Middle frontal gyrus (tissue), 1 donor: ENCODE measurements at regions not wholly inside any gene's neighbourhood (a gene's known extent, or its start where the extent isn't known, plus 50 kb on each side); places are given as distances from the start of the nearest gene placed in this dataset.
"Not testable (repeated sequence)": the region's sequence is repeated elsewhere in the genome, so short reads cannot be mapped to it uniquely, and the experiment has no call there.

Source experiments
- DNase-seq: peaks from one replicate; pipeline ENCODE4 v3.0.0-alpha.2; 2015; ENCODE audit warnings: low spot score; ENCODE audit errors: extremely low spot score

DNA sequence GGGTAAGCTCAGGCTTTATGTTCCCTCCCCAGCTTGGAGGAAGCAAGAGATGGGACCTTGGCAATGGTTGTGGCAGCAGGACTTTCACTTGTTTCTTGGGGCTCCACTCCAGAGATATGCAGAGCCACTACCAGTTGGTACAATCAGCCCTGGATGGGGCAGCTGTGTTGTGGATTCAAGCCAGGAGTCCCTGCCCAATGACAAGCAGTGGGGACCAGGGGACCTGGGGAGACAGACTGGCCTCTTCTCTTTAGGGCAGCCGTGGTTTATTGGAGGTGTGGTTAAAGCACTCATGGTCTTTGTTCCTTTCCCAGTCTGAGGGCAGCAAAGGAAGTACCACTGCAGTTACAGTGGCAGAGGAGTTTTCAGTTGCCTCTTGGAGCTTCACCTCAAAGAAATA, 856.1 kb downstream of the TTLL7 start:
- not testable (repeated sequence) for DNase-seq

DNA sequence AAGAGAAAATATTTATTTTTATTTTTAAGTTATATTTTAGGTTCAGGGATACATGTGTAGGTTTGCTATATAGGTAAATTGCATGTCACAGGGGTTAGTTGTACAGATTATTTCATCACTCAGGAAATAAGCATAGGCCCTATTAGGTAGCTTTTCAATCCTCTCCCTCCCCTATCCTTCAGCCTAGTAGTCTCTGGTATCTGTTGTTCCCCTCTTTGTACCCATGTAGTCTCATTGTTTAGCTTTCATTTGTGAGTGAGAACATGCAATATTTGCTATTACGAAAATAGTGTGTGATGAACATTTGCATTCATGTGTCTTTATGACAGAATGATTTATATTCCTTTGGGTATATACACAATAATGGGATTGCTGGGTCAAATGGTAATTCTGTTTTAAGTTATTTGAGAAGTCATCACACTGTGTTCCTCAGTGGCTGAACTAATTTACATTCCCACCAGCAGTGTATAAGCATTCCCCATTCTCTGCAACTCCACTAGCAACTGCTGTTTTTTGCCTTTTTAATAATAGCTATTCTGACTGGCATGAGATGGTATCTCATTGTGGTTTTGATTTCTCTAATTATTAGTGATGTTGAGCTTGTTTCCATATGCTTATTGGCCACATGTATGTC, 863.3 kb downstream of the TTLL7 start:
- not testable (repeated sequence) for DNase-seq

DNA sequence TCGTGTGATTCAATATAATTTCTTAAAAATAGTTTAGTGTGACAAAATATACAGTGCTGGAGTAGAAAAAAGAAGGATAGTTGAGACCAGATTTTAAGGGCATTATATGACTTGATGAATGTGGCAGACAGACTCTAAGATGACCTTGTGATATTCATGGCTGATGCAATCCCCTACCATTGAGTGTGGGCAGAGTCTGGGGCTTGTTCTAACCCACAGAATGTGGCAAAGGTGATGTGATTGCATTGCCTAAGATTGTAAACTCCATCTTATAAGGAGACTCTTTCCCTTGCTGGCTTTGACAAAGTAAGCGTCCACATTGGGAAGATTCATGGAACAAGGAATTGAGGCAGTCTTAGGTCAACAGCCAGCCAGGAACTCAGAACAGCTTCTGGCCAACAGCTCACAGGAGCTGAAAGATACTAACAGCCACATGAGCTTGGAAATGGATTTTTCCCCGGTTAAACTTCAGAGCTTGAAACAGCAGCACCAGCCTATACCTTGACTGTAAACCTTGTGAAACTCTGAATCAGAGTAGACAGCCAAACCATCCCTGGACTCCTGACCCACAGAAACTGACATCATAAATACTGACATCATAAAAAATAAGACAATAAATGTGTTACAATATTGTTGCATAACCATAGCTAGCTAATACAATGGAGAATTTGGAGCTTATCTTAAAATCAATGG, 864.5 kb downstream of the TTLL7 start:
- DNase-seq = not testable (repeated sequence)

DNA sequence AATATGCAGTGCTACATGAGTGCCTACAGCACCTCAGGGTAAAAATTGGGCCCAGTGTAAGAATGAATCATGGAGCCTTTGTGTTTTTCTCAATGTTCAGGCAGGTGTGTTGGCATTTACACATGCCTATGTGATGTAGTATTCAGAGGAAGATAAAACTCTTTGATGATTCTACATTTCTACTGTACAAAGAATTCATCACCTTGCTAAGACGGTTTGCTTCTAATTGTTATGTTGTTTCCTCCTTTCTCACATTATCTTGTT, 867.3 kb downstream of the TTLL7 start:
- no peak for DNase-seq

DNA sequence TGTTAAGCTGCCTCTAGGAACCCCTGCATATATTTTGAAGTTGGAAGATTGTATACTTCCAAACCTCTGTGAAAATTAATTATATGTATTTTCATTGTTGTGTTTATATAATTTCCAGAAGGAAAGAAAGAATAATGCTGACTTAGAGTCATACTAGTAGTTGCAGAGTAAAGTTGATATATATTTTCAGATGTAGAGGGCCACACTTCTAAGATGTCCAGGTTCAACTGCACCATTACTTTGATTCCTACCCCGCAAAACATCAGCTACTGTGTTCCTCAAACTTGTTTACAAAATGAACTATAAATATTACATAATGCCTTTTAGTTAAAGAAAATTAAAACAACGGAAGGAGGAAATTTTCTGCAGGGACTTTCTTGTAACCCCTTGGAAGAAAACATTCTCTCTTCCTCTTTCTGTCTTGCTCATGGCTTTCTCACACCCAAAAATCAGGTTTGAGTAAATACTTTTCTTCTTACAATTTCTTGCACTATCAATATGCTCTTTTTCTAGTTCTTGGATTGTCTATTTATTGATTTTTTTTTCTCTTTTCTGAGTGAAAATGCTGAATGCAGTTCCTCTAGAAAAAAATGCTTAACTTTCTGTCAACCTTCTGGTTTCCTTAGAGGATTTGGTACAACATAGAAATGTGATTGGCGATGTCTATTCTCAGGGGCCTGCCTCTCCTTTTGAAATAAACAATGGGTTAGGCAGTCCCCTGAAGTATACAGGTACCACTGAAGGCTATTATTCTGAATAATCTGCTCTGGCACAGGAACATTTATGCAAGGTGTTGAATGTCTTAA, 867.8 kb downstream of the TTLL7 start:
- DNase-seq = no peak

DNA sequence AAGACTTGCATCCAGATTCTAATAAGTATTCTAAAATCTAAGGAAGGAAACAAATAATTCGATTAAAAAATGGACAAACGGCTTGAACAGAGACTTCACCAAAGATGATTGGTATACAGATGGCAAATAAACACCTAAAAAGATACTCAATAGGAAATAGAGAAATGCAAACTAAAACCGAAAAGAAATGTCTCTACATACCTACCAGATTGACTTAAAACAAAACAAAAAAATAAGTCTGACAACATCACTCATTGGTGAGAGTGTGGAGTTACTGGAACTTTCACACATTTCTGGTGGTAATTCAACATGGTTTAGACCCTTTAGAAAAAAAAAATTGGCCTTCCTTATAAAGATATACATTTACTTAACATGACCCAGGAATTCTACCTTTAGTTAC, 869.8 kb downstream of the TTLL7 start:
- no peak for DNase-seq

DNA sequence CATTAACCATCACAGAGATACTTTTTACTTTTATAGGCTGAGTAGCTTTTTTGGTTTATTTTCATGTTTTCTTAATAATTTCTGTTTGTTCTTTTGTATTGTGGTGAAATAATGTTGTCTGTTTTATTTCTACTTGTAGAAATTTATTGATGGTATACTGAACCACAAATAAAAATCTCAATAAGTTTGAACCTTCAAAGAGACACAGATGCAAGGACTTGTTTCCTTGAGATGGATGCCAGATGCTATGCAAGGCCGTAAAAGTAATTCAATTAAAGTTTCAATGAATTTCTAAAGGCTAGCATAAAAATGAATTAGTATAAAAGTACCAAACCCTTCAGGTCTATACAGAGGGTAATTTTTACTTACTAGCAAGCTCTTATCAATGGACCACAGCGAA, 873.5 kb downstream of the TTLL7 start:
- DNase-seq = no peak

DNA sequence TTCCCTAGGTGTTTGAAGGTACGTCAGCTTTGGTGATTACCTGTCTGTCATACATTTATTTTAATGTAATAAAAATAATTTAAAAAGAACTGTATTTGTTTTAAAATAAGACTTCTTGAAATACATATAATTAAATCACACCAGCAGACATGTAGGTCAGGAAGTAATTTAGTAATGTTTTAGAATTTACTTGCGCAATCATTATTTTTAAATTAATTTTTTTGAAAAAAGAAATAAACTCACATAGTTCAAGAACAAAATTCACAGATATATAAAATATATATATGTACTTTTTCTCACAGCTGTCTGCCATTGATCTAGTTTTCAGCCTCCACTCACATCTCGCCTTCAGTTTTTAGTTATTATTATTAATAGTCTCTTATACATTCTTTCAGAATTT, 875.9 kb downstream of the TTLL7 start:
- DNase-seq = no peak

DNA sequence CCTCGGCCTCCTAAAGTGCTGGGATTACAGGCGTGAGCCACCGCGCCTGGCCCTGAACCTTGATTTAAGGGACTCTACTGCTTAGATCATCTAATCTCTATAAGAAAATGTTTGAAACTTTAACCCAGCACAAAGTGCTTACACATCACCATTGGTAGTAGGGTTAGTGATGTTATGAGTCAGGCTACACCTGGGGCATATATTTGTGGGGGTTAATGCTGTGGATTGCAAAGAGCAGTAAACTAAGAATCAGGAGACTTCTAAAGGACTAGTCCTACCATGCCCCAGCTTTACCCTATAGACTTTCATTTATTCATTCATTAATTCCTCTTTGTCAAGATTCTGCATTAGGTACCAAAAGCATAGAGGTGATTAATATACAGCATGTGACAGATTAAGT, 880.5 kb downstream of the TTLL7 start:
- DNase-seq = no peak

DNA sequence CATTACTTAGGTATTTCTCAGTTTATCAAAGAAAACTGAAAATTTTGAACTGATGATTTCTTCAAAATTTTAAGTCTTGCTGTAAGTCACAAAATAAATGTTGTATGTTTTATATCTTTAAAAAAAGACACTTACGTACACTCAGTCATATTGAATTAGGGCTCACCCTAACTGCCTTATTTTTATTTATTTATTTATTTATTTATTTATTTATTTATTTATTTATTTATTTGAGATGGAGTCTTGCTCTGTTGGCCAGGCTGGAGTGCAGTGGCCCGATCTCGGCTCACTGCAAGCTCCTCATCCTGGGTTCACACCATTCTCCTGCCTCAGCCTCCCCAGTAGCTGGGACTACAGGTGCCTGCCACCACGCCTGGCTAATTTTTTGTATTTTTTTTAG, 881.9 kb downstream of the TTLL7 start:
- not testable (repeated sequence) for DNase-seq

DNA sequence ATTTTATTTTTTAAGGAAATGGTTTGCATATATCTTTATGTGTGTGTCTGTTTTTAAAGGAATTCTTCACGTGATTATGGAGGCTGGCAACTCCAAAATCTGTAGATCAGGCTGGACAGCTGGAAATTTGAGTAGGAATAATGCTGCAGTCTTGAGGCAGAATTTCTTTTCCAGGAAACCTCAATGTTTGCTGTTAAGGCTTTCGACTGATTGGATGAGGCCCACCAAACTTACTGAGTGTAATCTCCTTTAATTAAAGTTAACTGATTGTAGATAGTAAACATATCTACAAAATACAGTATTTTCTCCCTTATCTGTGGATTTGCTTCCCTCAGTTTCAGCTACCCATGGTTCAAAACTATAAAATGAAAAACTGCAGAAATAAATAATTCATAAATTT, 883.1 kb downstream of the TTLL7 start:
- DNase-seq = no peak

DNA sequence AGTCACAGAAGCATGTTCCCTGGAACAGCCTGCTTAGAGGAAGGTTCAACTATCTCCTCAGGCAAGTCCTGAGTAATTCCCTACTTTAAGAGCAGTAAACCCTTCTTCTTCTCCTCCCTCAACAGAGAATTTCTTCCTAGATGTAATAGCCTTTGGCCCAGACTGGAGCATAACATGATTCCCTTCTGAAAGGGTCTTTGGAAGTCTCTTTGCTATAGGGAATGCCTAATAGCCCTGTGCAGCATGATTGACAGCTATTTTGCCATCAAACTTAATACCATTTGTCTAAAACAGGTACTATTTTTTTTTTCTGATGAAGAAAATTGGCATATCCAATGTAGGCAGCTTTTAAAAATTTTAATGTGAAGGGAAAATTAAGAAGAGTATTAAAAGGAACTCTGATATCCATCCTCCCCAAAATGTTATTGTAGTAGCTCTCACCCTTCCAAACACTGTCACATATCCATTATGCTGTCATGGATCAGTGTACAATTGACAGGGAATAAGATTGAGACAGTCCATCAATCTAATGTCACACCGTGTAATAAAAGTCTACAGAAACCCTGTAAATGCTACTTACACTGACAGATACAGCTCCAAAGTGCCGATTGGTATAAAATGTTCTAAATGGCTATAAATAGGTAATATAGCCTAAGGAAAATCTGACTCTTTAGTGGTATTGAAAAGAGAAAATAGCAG, 884.6 kb downstream of the TTLL7 start:
- DNase-seq = no peak

DNA sequence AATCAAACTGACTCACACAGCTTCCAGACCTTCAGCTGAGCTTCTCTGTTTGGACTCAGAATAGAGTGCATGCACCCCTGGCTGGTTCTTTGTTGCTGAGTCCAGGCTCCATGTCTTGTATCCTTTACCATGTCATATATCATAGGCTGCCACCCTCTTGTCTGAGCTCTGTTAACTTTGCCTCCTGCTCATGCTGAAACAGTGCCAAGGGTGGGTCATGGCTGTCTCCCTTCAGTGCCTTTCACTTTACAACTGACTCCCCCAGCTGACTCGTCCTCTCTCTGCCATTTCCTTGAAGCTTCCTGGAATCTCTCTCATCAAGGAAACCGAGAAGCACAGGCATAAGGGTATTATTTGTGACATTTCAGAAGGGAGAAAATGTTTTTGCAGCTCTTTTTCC, 885.3 kb downstream of the TTLL7 start:
- no peak for DNase-seq

DNA sequence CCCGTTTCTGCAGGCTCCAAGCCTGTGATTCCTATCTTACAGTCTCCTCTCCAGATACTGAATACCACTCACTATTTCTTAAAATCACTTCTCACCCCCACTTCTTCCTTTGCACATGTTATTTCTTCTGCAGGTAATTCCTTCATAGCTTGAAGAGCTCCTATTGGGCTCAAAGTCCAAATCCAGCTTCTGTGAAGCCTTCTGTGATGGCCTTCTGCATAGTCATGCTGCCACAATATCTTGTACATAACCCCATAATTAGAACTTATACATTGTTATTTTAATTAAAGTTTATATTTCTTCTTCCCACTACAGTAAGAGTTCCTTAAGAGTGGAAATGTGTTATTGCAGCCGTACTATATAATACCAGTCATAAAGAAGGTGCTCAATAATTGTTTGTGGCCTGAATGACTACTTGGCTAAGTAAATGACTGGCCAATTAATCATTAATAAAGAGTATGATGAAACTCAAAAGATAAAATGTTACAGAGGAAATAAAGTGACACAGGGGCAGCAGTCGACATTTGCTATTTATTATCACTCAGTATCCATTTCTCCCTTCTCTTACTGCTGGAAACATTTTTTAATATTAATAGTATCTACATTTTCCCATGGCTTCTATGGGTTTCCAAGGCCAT, 886.6 kb downstream of the TTLL7 start:
- DNase-seq = no peak

DNA sequence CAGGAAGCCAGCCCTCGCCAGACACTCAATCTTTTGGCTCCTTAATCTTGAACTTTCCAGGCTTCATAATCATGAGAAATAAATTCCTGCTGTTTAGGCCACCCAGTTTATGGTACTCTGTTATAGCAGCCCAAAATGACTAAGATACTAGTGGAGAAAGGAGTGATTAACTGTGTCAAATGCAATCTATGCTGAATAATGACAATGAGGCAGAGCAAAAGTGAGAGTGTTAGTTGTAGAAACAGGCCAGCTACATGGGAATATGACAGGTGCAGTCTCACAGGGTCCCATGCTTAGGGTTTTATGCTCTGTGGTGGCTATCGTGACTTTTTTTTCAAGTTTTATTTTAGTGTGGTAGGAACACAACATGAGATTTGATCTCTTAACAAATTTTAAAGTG, 888.8 kb downstream of the TTLL7 start:
- no peak for DNase-seq

DNA sequence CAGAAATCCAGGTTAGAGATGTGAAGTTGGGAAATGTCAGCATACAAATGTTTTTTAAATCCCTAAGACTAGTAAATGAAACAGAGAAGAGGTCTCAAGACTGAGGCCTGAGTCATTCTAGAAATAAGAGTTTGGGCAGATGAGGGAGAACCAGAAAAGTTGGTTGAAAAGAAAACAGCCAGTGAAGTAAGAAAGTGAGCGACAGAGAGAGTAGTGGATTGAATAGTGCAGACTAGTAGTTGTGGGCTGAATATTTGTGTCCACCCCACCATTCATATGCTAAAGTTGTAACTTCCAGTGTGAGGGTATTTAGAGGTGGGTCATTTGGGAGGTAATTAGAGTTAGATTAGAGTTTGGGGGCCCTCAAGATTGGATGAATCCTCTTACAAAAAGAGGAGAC, 889.2 kb downstream of the TTLL7 start:
- no peak for DNase-seq

DNA sequence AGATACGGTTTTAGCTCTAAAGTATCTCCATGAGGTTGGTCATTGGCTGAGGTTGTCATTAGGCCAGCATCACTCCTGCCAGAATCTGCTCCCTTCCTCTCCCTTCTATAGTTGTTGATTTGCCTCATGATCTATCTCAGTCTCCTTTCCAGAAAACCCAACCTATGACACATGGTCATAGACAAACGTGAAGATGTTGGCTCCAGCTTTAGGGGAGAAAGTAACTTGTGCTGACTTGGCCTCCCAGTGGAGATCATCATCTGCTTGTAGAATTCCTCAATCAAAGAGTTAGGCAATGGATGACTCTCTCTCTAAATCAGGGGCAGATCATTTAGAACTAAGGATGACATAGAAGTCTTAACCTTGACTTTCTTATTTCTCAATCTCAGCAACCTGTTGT, 894.4 kb downstream of the TTLL7 start:
- no peak for DNase-seq

DNA sequence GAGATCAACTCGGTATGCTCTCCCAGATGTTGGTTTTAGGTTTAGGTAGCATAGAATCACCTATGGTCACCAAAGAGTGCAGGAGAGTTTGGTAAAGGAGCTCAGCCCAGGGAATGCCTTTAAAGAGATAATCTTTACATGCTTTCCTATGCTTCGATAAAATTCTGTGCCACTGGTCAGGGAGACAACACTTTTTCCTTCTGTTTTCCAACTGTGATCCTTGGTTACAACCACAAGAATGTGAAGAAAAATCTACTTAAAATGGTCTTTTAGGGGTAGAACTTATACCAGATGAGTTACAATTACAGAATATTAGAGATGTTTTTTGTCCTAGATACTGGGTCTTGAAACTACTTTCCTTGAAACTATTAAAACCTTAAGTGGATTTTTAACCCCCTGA, 895.6 kb downstream of the TTLL7 start:
- DNase-seq = no peak

DNA sequence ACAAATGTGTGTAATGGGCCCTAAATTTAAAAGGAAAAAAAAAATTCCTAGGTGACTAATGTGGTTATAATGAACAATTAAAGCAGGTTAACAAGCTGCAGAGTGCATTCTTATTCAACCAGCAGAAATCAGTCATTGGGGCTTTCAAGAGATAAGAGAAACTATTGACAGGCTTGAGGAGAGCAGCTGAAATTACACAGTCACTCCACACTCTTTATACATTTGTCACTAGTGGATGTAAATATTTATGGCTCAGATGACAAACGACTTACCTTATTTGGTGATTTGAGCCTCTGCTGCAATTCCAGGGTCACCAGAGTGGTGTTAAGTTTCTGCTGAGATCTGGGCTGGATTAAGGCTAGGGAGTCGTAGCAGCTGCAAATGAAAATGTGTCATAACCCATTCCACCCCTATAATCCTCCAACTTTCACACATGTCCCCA, 896.3 kb downstream of the TTLL7 start:
- DNase-seq = no peak

DNA sequence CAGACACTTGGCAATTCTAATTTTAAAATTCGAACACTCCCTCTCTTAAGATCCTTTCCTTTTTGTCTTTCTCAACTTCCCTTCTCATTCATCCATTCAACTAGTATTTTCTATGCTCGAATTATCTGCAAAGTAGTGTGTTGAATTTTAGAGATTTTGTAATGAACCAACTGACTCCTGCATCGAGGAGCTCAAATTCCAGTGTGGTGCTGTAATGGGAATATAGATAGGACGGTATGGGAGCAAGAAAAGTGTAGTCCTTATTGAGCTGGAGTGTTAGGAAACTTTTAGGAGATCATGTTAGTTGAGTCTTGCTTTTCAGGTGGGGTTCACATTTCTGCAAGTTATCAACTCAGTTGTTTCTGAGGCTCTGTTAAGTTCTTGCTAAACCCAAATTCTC, 897.5 kb downstream of the TTLL7 start:
- DNase-seq = no peak

DNA sequence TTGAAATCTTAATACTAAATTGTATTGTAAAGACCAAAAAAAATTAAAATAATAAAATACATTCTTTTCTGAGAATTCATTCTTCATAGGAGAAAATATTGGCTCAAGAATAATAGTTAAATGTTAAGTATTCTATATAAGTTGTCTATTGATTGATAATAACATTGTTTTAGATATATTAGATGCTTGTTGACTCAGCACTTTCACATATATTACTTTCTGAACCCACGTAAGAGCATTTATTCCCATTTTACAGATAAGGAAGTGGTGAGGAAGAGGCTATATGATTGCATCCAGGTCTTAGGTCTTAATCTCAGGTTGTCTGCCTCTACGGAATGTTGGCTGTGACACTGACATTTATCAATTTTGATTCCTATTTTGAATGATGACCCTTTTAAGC, 898.8 kb downstream of the TTLL7 start:
- no peak for DNase-seq

DNA sequence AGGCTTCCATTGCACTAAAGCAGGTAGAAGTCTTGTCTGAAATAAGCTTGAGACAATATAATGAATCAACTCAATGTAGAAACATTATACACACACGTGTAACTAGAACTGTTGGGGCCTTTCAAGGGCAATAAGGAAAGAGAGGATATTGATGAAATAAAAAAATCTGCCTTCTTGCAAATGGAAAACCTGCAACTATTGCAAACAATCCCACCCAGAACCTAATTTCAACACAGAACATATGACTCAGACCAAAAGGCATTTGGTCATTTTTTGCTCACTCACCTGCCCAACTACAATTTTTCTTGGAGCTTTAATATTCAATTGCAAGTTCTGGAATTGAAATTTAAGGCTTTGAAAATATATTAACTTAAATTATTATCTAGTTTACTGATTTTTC, 900.1 kb downstream of the TTLL7 start:
- no peak for DNase-seq
